ENCODE measurements at regions not wholly inside any gene's neighbourhood (a gene's known extent, or its start where the extent isn't known, plus 50 kb on each side); places are given as distances from the start of the nearest gene placed in this dataset.

GRCh38 chr10:3346851-3347250 is 174.3 kb upstream of the PITRM1 start:
- Histone ChIP-seq H3K27ac (ENCODE audit: low read depth, low read length, poor library complexity, severe bottlenecking) (no peak overlapping the region), H3K36me3 (ENCODE audit: insufficient read depth, low read length, poor library complexity, severe bottlenecking) (no peaks in the 10 kb centered on the region), H3K27me3 (replicated peaks; ENCODE audit: insufficient read depth, low read depth, low read length, poor library complexity) (no peaks in the 10 kb centered on the region), H3K9me3 (ENCODE audit: low read depth, low read length, poor library complexity, severe bottlenecking) (no peaks in the 10 kb centered on the region), H3K4me3 (ENCODE audit: low read depth, low read length, poor library complexity, severe bottlenecking) (no peak overlapping the region), H3K4me1 (ENCODE audit: insufficient read depth, low read length, poor library complexity, severe bottlenecking) (peaks cover 17% of the 10 kb centered on the region)
- CTCF ChIA-PET = no interaction called here
- BruUV-seq (replicated peaks) = no TSS peak
- intact Hi-C loops (cut with micrococcal nuclease; ENCODE audit: unreplicated experiment) = no loop called here
- TF ChIP-seq EZH2 (IDR thresholded peaks at IDR 0.05; ENCODE audit: borderline replicate concordance, low read depth, low read length, poor library complexity, severe bottlenecking) (no peak), CTCF (conservative IDR thresholded peaks at IDR 0.05; ENCODE audit: low read depth, low read length) (no peak)
- DNase-seq (ENCODE audit: low spot score) = no peak
- POLR2A ChIA-PET (ENCODE audit: low non-redundant PET) = no interaction called here

GRCh38 chr10:3342771-3343170 is 170.2 kb upstream of the PITRM1 start:
- no TSS peak for BruUV-seq (replicated peaks)
- Histone ChIP-seq H3K4me3 (ENCODE audit: low read depth, low read length, poor library complexity, severe bottlenecking) (no peak overlapping the region), H3K4me1 (ENCODE audit: insufficient read depth, low read length, poor library complexity, severe bottlenecking) (no peaks in the 10 kb centered on the region), H3K9me3 (ENCODE audit: low read depth, low read length, poor library complexity, severe bottlenecking) (no peaks in the 10 kb centered on the region), H3K36me3 (ENCODE audit: insufficient read depth, low read length, poor library complexity, severe bottlenecking) (no peaks in the 10 kb centered on the region), H3K27me3 (replicated peaks; ENCODE audit: insufficient read depth, low read depth, low read length, poor library complexity) (no peaks in the 10 kb centered on the region), H3K27ac (ENCODE audit: low read depth, low read length, poor library complexity, severe bottlenecking) (no peak overlapping the region)
- DNase-seq (ENCODE audit: low spot score) = no peak
- ChIA-PET CTCF (no interaction called here), POLR2A (ENCODE audit: low non-redundant PET) (no interaction called here)
- TF ChIP-seq CTCF (conservative IDR thresholded peaks at IDR 0.05; ENCODE audit: low read depth, low read length) = no peak
- TF ChIP-seq EZH2 (IDR thresholded peaks at IDR 0.05; ENCODE audit: borderline replicate concordance, low read depth, low read length, poor library complexity, severe bottlenecking) = no peak
- intact Hi-C loops (cut with micrococcal nuclease; ENCODE audit: unreplicated experiment) = no loop called here

- Histone ChIP-seq H3K27ac (ENCODE audit: low read depth, low read length, poor library complexity, severe bottlenecking) (no peak overlapping the region), H3K9me3 (ENCODE audit: low read depth, low read length, poor library complexity, severe bottlenecking) (no peaks in the 10 kb centered on the region), H3K4me3 (ENCODE audit: low read depth, low read length, poor library complexity, severe bottlenecking) (no peak overlapping the region), H3K27me3 (replicated peaks; ENCODE audit: insufficient read depth, low read depth, low read length, poor library complexity) (no peaks in the 10 kb centered on the region), H3K36me3 (ENCODE audit: insufficient read depth, low read length, poor library complexity, severe bottlenecking) (no peaks in the 10 kb centered on the region), H3K4me1 (ENCODE audit: insufficient read depth, low read length, poor library complexity, severe bottlenecking) (no peaks in the 10 kb centered on the region)
- TF ChIP-seq CTCF (conservative IDR thresholded peaks at IDR 0.05; ENCODE audit: low read depth, low read length) (no peak), EZH2 (IDR thresholded peaks at IDR 0.05; ENCODE audit: borderline replicate concordance, low read depth, low read length, poor library complexity, severe bottlenecking) (no peak)
- no peak for DNase-seq (ENCODE audit: low spot score)
- ChIA-PET POLR2A (ENCODE audit: low non-redundant PET) (no interaction called here), CTCF (no interaction called here)
- no TSS peak for BruUV-seq (replicated peaks)
- intact Hi-C loops (cut with micrococcal nuclease; ENCODE audit: unreplicated experiment) = no loop called here
Observed at GRCh38 chr10:3340127-3340730, 167.6 kb upstream of the PITRM1 start.

All from A673 (cell line).